IMR-90 (cell line): ENCODE measurements at regions not wholly inside any gene's neighbourhood (a gene's known extent, or its start where the extent isn't known, plus 50 kb on each side); places are given as distances from the start of the nearest gene placed in this dataset.

ENCODE experiments used
- CTCF ChIP-seq: conservative IDR thresholded peaks from 2 replicates; pipeline ENCODE4 v1.5.1; 2012; ENCODE audit warnings: mild to moderate bottlenecking, low read depth, low read length, improper control_type of control experiment
- POLR2A ChIP-seq: IDR thresholded peaks from 2 replicates; pipeline ENCODE4 v1.6.1; 2012; ENCODE audit warnings: mild to moderate bottlenecking, low read depth, low read length
- SMC3 ChIP-seq: fragments of 150-350 bp; IDR thresholded peaks from 2 replicates; pipeline ENCODE4 v1.6.1; 2016; ENCODE audit warnings: low read depth, mild to moderate bottlenecking, antibody characterized with exemption, low read length, moderate library complexity

DNA sequence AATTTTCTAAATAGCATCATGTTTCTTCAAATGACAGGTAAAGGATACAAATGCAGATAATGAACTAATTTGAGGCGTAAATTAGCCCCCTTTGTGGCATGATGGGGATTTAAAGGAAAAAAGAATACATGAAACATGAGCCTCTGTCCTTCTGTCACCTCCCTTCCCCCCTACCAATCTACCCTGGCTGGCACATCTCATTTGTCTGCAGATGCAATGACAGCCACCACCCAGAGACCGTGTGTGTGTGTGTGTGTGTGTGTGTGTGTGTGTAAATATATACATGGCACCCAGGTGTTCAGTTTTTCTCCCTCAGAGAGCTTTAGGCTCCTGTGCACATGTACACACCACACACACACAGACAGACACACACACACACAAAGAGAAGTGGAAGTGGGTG lies 451.1 kb downstream of the RWDD3 start:
- TF ChIP-seq CTCF, result no peak
- no peak for TF ChIP-seq SMC3
- no peak for TF ChIP-seq POLR2A
